ENCODE measurements at regions not wholly inside any gene's neighbourhood (a gene's known extent, or its start where the extent isn't known, plus 50 kb on each side); places are given as distances from the start of the nearest gene placed in this dataset.

GRCh38 chr3:174786825-174787224, 72.3 kb upstream of the NAALADL2 start:
- Mint-ChIP-seq H3K36me3 (ENCODE audit: insufficient read depth) (no peaks in the 10 kb centered on the region), H3K4me3 (no peak overlapping the region), H3K27me3 (no peaks in the 10 kb centered on the region), H3K4me1 (no peaks in the 10 kb centered on the region), H3K27ac (ENCODE audit: low read depth) (no peak overlapping the region), H3K9me3 (peaks cover 27% of the 10 kb centered on the region)
- DNase-seq (ENCODE audit: low spot score in 2 of 2) (no peak), ATAC-seq (replicated peaks; ENCODE audit: extremely low read depth, poor library complexity, severe bottlenecking) (no peak)

GRCh38 chr3:174791161-174791560, 68.0 kb upstream of the NAALADL2 start:
- no peak for DNase-seq (ENCODE audit: low spot score in 2 of 2)
- H3K36me3 Mint-ChIP-seq (ENCODE audit: insufficient read depth) = no peaks in the 10 kb centered on the region
- no peaks in the 10 kb centered on the region for H3K4me1 Mint-ChIP-seq
- ATAC-seq (replicated peaks; ENCODE audit: extremely low read depth, poor library complexity, severe bottlenecking) = no peak
- peaks cover 21% of the 10 kb centered on the region for H3K9me3 Mint-ChIP-seq
- no peaks in the 10 kb centered on the region for H3K27me3 Mint-ChIP-seq
- no peak overlapping the region for H3K4me3 Mint-ChIP-seq
- H3K27ac Mint-ChIP-seq (ENCODE audit: low read depth) = no peak overlapping the region

- DNase-seq (ENCODE audit: low spot score in 2 of 2) = no peak
- H3K4me1 Mint-ChIP-seq = no peaks in the 10 kb centered on the region
- H3K27me3 Mint-ChIP-seq = no peaks in the 10 kb centered on the region
- H3K4me3 Mint-ChIP-seq = no peak overlapping the region
- no peak overlapping the region for H3K27ac Mint-ChIP-seq (ENCODE audit: low read depth)
- ATAC-seq (replicated peaks; ENCODE audit: extremely low read depth, poor library complexity, severe bottlenecking) = no peak
- H3K36me3 Mint-ChIP-seq (ENCODE audit: insufficient read depth) = no peaks in the 10 kb centered on the region
- peaks cover 17% of the 10 kb centered on the region for H3K9me3 Mint-ChIP-seq
Measured at GRCh38 chr3:174792864-174793263, 66.3 kb upstream of the NAALADL2 start.
